ENCODE measurements at regions not wholly inside any gene's neighbourhood (a gene's known extent, or its start where the extent isn't known, plus 50 kb on each side); places are given as distances from the start of the nearest gene placed in this dataset.
A peak's percentile ranks its signal among the peaks of the same experiment; 100 is the strongest.

DNA sequence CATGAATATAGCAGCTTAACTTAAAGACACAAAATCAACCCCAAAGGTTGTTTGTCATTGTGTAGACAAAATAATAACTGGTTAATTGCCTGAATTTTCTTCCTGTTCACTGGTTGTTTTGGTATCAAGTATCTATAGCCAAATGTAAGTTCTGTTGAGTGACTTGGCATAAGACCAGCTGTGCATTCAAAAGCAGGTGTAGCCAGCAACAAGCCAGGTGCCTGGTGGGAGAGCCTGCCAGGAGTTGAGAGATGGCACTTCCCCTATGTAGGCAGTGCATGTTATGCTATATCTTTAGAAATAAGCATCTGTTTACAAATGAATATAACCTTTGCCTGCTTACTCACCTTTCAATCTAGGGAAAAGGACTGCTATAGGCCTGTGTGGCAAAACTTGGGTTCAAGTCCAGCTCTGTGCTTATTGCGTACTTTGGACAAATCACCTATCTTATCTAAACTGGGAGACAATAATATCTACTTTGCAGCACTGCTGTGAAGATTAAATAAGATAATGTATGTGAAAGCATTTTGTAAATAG lies 84.9 kb upstream of the TBL1XR1 start:
- POLR2A ChIA-PET (ENCODE audit: low non-redundant PET), result no interaction called here
- DNase-seq (ENCODE audit: low spot score), result no peak
- H3K27ac ChIP-seq, result no peak overlapping the region
- CTCF ChIA-PET, result interaction anchor here (0.6 kb wide), 2 partner anchors 10 to 1190 kb away, joined by 3 to 4 read pairs; no protein-coding TSS in a partner anchor
- no peak for TF ChIP-seq CTCF (conservative IDR thresholded peaks at IDR 0.05; ENCODE audit: low read depth)

GRCh38 chr3:177283983-177284382 lies 86.7 kb upstream of the TBL1XR1 start:
- POLR2A ChIA-PET (ENCODE audit: low non-redundant PET), result no interaction called here
- CTCF ChIA-PET, result no interaction called here
- DNase-seq (ENCODE audit: low spot score), result no peak
- TF ChIP-seq CTCF (conservative IDR thresholded peaks at IDR 0.05; ENCODE audit: low read depth), result no peak
- no peak overlapping the region for H3K27ac ChIP-seq

GRCh38 chr3:177284383-177284881 lies 87.2 kb upstream of the TBL1XR1 start:
- POLR2A ChIA-PET (ENCODE audit: low non-redundant PET), result no interaction called here
- peak overlapping the region; percentile 36 for H3K27ac ChIP-seq
- DNase-seq (ENCODE audit: low spot score), result peak; percentile 12
- CTCF ChIA-PET, result interaction anchor here (0.6 kb wide), 1 partner anchor 162 kb away, joined by 3 read pairs; no protein-coding TSS in a partner anchor
- TF ChIP-seq CTCF (conservative IDR thresholded peaks at IDR 0.05; ENCODE audit: low read depth), result no peak

GRCh38 chr3:177286034-177286433 lies 88.8 kb upstream of the TBL1XR1 start:
- CTCF ChIA-PET, result no interaction called here
- DNase-seq (ENCODE audit: low spot score), result peak; percentile 79
- TF ChIP-seq CTCF (conservative IDR thresholded peaks at IDR 0.05; ENCODE audit: low read depth), result no peak
- POLR2A ChIA-PET (ENCODE audit: low non-redundant PET), result no interaction called here
- H3K27ac ChIP-seq, result no peak overlapping the region

GRCh38 chr3:177287231-177287630 lies 89.9 kb upstream of the TBL1XR1 start:
- no peak for DNase-seq (ENCODE audit: low spot score)
- no peak for TF ChIP-seq CTCF (conservative IDR thresholded peaks at IDR 0.05; ENCODE audit: low read depth)
- POLR2A ChIA-PET (ENCODE audit: low non-redundant PET), result no interaction called here
- no peak overlapping the region for H3K27ac ChIP-seq
- CTCF ChIA-PET, result interaction anchor here (0.6 kb wide), 1 partner anchor 1092 kb away, joined by 6 read pairs; no protein-coding TSS in a partner anchor

GRCh38 chr3:177290633-177291032 lies 93.4 kb upstream of the TBL1XR1 start:
- ChIA-PET POLR2A (ENCODE audit: low non-redundant PET) (no interaction called here), CTCF (no interaction called here)
- DNase-seq (ENCODE audit: low spot score), result no peak
- H3K27ac ChIP-seq, result no peak overlapping the region
- no peak for TF ChIP-seq CTCF (conservative IDR thresholded peaks at IDR 0.05; ENCODE audit: low read depth)

All from RWPE1 (cell line).